ENCODE measurements at regions not wholly inside any gene's neighbourhood (a gene's known extent, or its start where the extent isn't known, plus 50 kb on each side); places are given as distances from the start of the nearest gene placed in this dataset.

DNA sequence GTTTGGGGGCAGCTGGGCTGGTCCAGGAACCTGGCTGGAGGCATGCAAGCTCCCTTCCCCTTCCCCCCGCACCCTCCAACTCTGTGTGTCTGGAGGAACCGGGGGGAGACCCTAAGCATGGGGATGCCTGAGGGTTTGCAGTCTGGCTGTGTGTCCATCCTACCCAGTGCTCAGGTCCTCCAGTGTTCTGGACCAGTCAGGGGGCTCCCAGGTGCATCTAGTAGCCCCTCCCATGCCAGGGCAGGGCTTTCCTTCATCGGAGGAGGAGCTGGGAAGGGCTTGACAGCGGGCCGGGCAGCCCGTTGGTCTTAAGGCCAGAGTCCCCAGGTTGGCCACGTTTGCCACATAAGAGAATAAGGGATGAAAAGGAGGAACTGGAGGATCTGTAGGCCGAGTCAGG, 62.6 kb upstream of the IGFBPL1 start:
- no peak overlapping the region for H3K4me2 ChIP-seq (ENCODE audit: insufficient read depth, low read length)
- H2AFZ ChIP-seq (ENCODE audit: low read depth, low read length) = no peak overlapping the region
- intact Hi-C loops (cut with micrococcal nuclease) (no loop called here), in situ Hi-C loops (cut with MboI) (no loop called here)
- H3K4me3 ChIP-seq = no peak overlapping the region
- BruUV-seq (replicated peaks) = no TSS peak
- peaks cover 0 to 4% of the 10 kb centered on the region in 2 experiments; a peak in 1 of 5 replicates for H3K4me1 ChIP-seq (replicated peaks in 1 of 2; ENCODE audit: control insufficient read depth in 2 of 2, insufficient read depth in 2 of 2, low read length in 2 of 2)
- no peaks in the 10 kb centered on the region for H3K79me2 ChIP-seq (ENCODE audit: control insufficient read depth, insufficient read depth, low read length)
- ATAC-seq (no peak), DNase-seq (ENCODE audit: extremely low read depth in 1 of 4, low spot score in 3 of 4) (no peak), FAIRE-seq (no peak)
- TF ChIP-seq KHSRP (IDR thresholded peaks at IDR 0.05) = no peak
- no peak for TF ChIP-seq THRB (CRISPR knock-in tag; conservative IDR thresholded peaks at IDR 0.05)
- TF ChIP-seq POLR2B (IDR thresholded peaks at IDR 0.05; ENCODE audit: low read depth, partially characterized antibody) = no peak
- no peak for TF ChIP-seq ELF4 (CRISPR knock-in tag; IDR thresholded peaks at IDR 0.05)
- TF ChIP-seq EP300 (IDR thresholded peaks at IDR 0.05; ENCODE audit: low read length) = no peak
- TF ChIP-seq CHD1 (IDR thresholded peaks at IDR 0.05; ENCODE audit: low read length) = no peak
- TF ChIP-seq CBX5 (IDR thresholded peaks at IDR 0.05; ENCODE audit: borderline replicate concordance, low read depth) = no peak
- TF ChIP-seq ZC3H8 (IDR thresholded peaks at IDR 0.05) = no peak
- no peak for TF ChIP-seq ZNF311 (CRISPR knock-in tag; IDR thresholded peaks at IDR 0.05)
- no peaks in the 10 kb centered on the region; the same call in 1 of the 2 replicates for H4K20me1 ChIP-seq (replicated peaks; ENCODE audit: control insufficient read depth, insufficient read depth, low read length)
- H3K36me3 ChIP-seq (ENCODE audit: control insufficient read depth, insufficient read depth, low read length) = no peaks in the 10 kb centered on the region
- H3K27me3 ChIP-seq (ENCODE audit: control insufficient read depth in 2 of 2, insufficient read depth in 2 of 2, low read length in 2 of 2) = peaks cover 0 to 19% of the 10 kb centered on the region in 2 experiments; a peak in 2 of 5 replicates
- no peak overlapping the region for H3K9ac ChIP-seq (ENCODE audit: insufficient read depth in 1 of 2, low read depth in 2 of 2, low read length in 2 of 2)
- 4% methylated on average over 8 of the region's 8 CpGs for WGBS (ENCODE audit: insufficient coverage, low coverage, missing lambda C conversion rate)
- no peaks in the 10 kb centered on the region for H3K9me1 ChIP-seq (ENCODE audit: control insufficient read depth, insufficient read depth, low read length)
- no peaks in the 10 kb centered on the region for H3K9me3 ChIP-seq (replicated peaks; ENCODE audit: control insufficient read depth, insufficient read depth, low read depth, low read length)
- ChIA-PET POLR2A (no interaction called here), CTCF (ENCODE audit: low intra/inter-chr PET ratio) (no interaction called here)
- H3K27ac ChIP-seq (ENCODE audit: extremely low read depth, low read depth, low read length) = no peak overlapping the region
